ENCODE measurements at regions not wholly inside any gene's neighbourhood (a gene's known extent, or its start where the extent isn't known, plus 50 kb on each side); places are given as distances from the start of the nearest gene placed in this dataset.

- DNase-seq, result no peak
Measured at GRCh38 chr6:156026486-156027247, 571.0 kb upstream of the NOX3 start.

GRCh38 chr6:156024339-156024738 lies 568.7 kb upstream of the NOX3 start:
- no peak for DNase-seq

DNA sequence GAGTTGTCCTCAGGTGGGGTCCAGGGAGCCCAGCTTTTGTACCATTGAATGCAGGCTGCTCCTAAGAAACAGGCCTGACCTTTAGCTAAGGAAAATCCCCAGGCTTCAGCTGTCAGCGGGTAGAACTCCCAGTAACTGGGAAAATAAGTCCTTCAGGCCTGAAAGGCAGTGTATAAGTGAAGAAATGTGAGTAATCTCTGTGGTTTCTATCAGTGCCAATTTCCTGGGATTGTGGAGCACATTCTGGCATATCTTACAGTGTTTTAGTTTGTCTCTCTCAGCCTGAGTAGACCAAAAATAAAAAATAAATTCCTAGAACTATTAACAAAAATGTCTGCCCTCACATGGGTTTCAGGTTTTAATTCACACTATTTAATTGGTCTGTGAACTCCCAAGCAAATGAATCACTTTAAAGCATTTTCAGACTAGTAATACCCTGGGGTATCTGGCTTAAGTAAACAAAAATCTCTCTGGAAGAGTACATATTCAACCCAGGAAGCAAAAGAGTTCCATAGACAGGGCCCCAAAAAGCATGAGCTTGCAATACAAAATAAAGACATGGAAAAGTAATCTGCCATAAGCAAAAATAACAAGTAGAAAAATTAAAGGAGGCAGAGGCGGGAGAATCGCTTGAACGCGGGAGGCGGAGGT lies 566.2 kb upstream of the NOX3 start:
- peak; percentile 74 for DNase-seq

GRCh38 chr6:156017838-156018237 lies 562.2 kb upstream of the NOX3 start:
- DNase-seq, result peak; percentile 46

GRCh38 chr6:156016186-156016976 lies 560.7 kb upstream of the NOX3 start:
- no peak for DNase-seq

GRCh38 chr6:156013155-156013554 lies 557.5 kb upstream of the NOX3 start:
- DNase-seq, result no peak

GRCh38 chr6:156009656-156010055 lies 554.0 kb upstream of the NOX3 start:
- no peak for DNase-seq

- no peak for DNase-seq
Measured at GRCh38 chr6:156004796-156005195, 549.2 kb upstream of the NOX3 start.

GRCh38 chr6:155996151-155996550 lies 540.5 kb upstream of the NOX3 start:
- DNase-seq, result no peak

DNA sequence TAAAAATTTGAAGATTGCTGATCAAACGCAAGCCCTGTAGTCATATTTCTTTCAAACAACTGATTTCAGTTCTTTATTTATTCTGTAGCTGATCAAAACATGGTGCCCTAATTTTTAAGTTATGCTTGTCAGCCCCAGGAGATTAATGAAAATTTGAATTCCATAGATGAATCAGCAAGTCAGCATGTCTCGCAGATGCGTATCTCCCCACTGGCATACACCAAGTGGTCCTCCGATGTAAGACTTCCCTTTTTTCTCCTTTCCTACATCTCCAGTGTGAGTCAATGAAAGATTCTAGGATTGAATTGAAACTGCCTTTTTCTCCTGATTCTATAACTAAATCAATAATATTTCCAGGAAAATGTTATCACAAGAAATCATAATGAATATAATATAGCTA lies 539.6 kb upstream of the NOX3 start:
- no peak for DNase-seq

- DNase-seq, result no peak
Measured at GRCh38 chr6:155994086-155994485, 538.4 kb upstream of the NOX3 start.

- DNase-seq, result no peak
Measured at GRCh38 chr6:155993240-155993639, 537.6 kb upstream of the NOX3 start.

DNA sequence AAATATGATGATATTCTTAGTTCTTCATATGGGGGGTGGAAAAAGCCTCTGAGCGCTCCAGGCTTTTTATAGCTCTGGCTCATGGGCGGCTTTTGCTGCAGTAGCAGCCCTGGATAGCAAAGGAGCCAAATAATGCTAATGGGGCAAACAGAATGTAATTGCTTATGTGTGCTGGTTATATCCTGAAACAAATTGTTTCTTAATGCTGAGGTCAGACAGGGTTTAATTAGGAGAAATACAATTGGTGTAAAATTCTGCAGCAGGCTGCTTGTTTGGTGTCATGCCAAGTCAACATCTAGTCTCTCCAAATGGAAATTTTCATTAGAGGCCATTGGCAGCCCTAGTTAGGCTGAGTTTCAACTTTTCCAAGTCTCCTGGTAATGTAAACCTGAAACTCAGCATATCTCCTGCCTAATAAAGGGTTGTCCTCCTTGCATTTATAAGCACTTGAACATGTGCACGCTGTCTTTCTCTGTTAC lies 530.1 kb upstream of the NOX3 start:
- no peak for DNase-seq

GRCh38 chr6:155980768-155981079 lies 525.1 kb upstream of the NOX3 start:
- DNase-seq, result no peak

DNA sequence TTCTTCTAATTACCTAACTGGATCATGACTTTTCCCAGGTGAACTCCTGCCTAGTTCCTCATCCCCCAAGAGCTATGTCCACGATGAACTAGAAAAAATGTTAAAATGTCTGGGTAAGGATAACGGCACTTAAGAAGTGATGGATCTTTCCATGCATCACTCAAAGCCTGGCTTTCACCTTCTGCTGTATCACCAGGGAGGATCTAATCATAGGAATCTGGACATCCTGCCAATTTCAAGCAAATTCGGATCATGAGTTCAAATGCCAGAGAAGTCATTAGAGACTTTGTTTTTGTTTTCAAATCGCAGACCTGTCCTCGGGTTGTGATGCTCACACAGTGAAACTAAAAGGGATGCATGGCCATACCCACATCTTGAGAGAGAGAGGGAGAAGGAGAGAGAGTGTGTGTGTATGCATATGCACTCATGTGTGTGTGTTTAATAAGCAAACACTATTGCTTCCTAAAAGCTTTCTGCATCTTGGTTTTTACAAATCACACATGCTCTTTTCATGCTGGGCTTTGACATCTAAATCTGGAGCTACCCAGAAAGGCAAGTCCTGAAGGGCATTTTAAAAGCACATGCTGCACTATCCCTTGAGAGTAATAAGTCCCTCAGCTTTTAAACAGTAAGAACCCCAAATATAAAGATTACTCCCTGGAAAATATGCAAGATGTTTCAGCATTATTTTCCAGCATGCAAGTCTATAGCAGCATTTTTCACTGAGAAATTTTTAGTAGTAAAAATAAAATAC lies 524.6 kb upstream of the NOX3 start:
- no peak for DNase-seq

DNA sequence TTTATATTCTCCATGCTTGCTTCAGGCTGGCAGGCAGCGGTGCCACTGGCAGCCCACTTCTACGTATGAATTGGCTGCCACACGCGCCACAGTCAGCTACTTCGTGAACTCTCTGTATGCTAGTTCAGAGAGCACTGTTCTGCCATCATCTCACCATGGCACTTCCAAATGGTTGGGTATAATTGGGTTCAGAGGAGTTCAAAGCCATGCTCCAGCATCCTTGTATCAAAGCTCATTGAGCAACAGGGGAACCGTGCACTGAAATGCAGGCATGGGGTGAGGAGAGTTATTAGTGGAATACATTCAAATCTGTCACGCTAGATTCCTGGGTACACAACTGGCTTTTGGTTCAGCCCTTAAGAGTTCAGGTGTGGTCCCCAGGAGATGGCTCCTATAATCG lies 519.9 kb upstream of the NOX3 start:
- DNase-seq, result no peak

GRCh38 chr6:155974811-155975323 lies 519.2 kb upstream of the NOX3 start:
- no peak for DNase-seq

- no peak for DNase-seq
Measured at GRCh38 chr6:155974359-155974758, 518.7 kb upstream of the NOX3 start.

- no peak for DNase-seq
Measured at GRCh38 chr6:155970876-155971708, 515.5 kb upstream of the NOX3 start.

DNA sequence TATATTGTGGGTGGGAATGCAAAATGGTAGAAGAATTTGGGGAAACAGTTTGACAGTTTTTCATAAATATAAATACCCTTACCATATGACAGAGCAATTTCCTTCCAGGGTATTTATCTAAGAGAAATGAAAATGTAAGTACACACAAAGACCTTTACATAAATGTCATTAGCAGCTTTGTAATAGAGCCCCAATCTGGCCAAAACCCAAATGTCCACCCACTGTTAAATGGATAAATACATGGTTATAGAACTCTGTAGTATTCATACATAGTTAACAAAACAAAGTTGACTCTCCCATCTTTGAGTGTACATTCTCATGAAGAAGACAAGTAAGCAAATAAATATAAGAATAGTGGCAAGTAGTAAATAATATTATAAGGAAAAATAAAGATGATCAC lies 514.8 kb upstream of the NOX3 start:
- no peak for DNase-seq

DNA sequence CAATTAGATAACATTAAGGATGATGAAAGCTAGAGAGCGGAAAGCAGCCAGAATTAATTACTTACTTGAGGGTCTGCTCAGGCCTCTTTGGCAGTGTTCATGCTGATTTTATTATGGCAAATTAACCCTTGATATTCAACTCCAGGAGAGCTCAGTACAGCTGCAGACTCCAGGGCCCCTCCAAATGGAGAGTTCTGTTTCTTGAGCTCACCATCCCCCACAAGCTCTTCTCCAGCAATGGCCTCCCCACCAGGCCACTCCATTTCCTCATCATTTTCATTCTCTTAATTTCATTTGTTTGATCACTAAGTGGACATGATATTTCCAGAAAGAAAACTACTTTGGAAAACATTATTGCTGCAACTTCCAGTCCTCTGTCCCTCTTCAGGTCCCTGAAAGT lies 513.3 kb upstream of the NOX3 start:
- no peak for DNase-seq

GRCh38 chr6:155967322-155967721 lies 511.7 kb upstream of the NOX3 start:
- no peak for DNase-seq
